Neuron (in vitro differentiated cells): ENCODE measurements at regions not wholly inside any gene's neighbourhood (a gene's known extent, or its start where the extent isn't known, plus 50 kb on each side); places are given as distances from the start of the nearest gene placed in this dataset.
"Not testable (repeated sequence)": the region's sequence is repeated elsewhere in the genome, so short reads cannot be mapped to it uniquely, and the experiment has no call there.

Experiments
- H2AFZ ChIP-seq: one replicate; pipeline ENCODE4 v1.6.1; 2013; ENCODE audit warnings: low read depth, mild to moderate bottlenecking, inconsistent platforms, low read length, moderate library complexity
- H3K27me3 ChIP-seq: one replicate; pipeline ENCODE4 v1.6.1; 2013; ENCODE audit warnings: low read length; ENCODE audit not compliant: insufficient read depth
- H3K36me3 ChIP-seq: one replicate; pipeline ENCODE4 v1.6.1; 2013; ENCODE audit warnings: low read length; ENCODE audit not compliant: insufficient read depth
- H3K4me1 ChIP-seq: one replicate; pipeline ENCODE4 v1.6.1; 2013; ENCODE audit warnings: low read length; ENCODE audit not compliant: insufficient read depth
- H3K4me3 ChIP-seq: 2 replicates; pipeline ENCODE4 v1.5.1; 2013; ENCODE audit warnings: mild to moderate bottlenecking, low read length, moderate library complexity
- H3K9me3 ChIP-seq: one replicate; pipeline ENCODE4 v1.6.1; 2013; ENCODE audit warnings: low read length

DNA sequence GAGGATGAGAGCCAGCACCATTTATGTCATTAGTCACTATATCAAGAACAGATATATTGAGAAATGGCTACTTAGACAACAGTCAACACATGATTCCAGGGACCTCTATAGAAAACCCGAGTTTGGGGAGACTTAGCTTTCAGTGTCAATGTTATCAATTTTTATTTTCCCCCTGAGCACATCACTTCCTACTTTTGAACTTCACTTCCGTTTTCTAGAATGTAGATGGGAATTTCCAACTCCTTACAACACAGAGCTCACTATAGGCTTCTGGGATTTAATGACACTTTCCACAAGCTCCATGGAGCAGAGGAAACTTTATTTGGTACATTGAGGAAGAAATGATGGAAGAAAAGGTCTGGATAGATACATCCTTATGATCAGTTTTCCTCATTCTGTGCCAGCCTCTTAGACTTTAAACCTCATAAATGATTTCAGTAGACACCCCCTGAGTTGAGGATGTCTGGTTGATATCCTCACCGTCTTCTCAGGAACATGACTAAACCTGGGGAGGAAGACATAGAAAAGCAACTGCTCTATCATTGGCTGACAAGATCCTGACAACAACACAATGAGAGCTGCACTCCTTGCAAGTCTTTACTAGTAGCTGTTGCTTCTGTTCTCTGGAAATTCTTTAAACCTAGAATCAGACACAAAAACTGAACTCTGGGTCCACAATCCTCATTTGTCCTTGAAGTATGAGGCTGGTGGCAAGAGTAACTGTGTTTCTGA, 449.4 kb upstream of the OR4E1 start:
- no peaks in the 10 kb centered on the region for H3K36me3 ChIP-seq
- no peak overlapping the region for H3K4me3 ChIP-seq
- H2AFZ ChIP-seq: peak overlapping the region; percentile 4
- H3K27me3 ChIP-seq: no peaks in the 10 kb centered on the region
- no peaks in the 10 kb centered on the region for H3K9me3 ChIP-seq
- H3K4me1 ChIP-seq: no peaks in the 10 kb centered on the region

DNA sequence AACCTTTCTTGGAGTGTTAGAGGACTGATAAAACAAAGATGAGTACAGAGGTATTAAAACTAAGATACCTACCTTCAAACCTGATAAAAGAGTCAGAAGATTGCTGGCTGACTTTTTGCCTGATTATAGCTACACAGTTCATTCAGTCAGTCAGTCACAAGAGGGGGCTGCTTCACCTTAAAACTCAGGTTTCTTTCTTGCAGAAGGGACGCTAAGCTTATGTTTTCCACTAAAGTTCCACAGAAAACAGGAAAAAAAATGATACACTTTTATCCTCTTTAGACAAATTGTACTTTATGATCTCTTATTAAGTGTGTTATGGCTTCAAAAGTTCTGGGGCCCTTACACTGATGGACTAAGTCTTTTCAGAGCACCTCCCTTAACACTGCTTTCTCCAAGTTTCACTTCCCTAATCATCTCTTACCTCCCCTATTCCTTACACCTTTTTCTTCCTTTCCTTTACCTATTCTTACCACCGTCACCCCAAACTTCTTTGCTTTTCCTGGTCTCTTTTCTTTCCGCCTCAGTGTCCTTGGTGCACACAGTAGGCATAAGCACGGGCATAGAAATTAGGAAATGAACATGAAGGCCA, 448.7 kb upstream of the OR4E1 start:
- H3K4me3 ChIP-seq: no peak overlapping the region

GRCh38 chr14:22118899-22119477, 445.4 kb upstream of the OR4E1 start:
- Histone ChIP-seq H2AFZ (no peak overlapping the region), H3K27me3 (no peaks in the 10 kb centered on the region), H3K36me3 (no peaks in the 10 kb centered on the region)

More for the DNA sequence above, 448.7 kb upstream of the OR4E1 start:
- Histone ChIP-seq H3K4me1 (no peaks in the 10 kb centered on the region), H2AFZ (peak overlapping the region; percentile 4), H3K9me3 (no peaks in the 10 kb centered on the region), H3K27me3 (no peaks in the 10 kb centered on the region), H3K36me3 (no peaks in the 10 kb centered on the region)

GRCh38 chr14:22113401-22113800, 439.8 kb upstream of the OR4E1 start:
- Histone ChIP-seq H3K9me3 (no peaks in the 10 kb centered on the region), H2AFZ (no peak overlapping the region), H3K27me3 (no peaks in the 10 kb centered on the region), H3K36me3 (no peaks in the 10 kb centered on the region), H3K4me1 (no peaks in the 10 kb centered on the region), H3K4me3 (no peak overlapping the region)

More at GRCh38 chr14:22118899-22119477, 445.4 kb upstream of the OR4E1 start:
- Histone ChIP-seq H3K4me3 (no peak overlapping the region), H3K9me3 (no peaks in the 10 kb centered on the region), H3K4me1 (no peaks in the 10 kb centered on the region)

GRCh38 chr14:22112004-22112403, 438.4 kb upstream of the OR4E1 start:
- H3K4me3 ChIP-seq: no peak overlapping the region
- H2AFZ ChIP-seq: no peak overlapping the region
- H3K36me3 ChIP-seq: no peaks in the 10 kb centered on the region
- H3K9me3 ChIP-seq: no peaks in the 10 kb centered on the region
- H3K27me3 ChIP-seq: no peaks in the 10 kb centered on the region
- no peaks in the 10 kb centered on the region for H3K4me1 ChIP-seq

- no peaks in the 10 kb centered on the region for H3K36me3 ChIP-seq
- no peak overlapping the region for H3K4me3 ChIP-seq
- H3K4me1 ChIP-seq: no peaks in the 10 kb centered on the region
- no peaks in the 10 kb centered on the region for H3K27me3 ChIP-seq
- H3K9me3 ChIP-seq: no peaks in the 10 kb centered on the region
- H2AFZ ChIP-seq: no peak overlapping the region
These were observed 434.1 kb upstream of the OR4E1 start for GRCh38 chr14:22107753-22108152.

GRCh38 chr14:22106700-22107697, 433.4 kb upstream of the OR4E1 start:
- H3K27me3 ChIP-seq: no peaks in the 10 kb centered on the region
- no peak overlapping the region for H2AFZ ChIP-seq
- no peaks in the 10 kb centered on the region for H3K36me3 ChIP-seq
- H3K9me3 ChIP-seq: no peaks in the 10 kb centered on the region
- no peaks in the 10 kb centered on the region for H3K4me1 ChIP-seq
- H3K4me3 ChIP-seq: no peak overlapping the region

DNA sequence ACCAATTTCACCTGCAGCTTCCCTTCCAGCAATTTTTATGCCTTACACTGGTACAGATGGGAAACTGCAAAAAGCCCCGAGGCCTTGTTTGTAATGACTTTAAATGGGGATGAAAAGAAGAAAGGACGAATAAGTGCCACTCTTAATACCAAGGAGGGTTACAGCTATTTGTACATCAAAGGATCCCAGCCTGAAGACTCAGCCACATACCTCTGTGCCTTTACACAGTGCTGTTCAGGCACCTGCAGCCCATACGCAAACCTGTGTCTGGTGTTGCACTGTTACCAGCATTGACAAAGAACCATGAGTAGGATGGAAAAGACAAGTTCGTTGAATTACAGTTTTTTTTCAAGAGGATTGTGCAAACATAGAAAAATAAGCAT, 432.0 kb upstream of the OR4E1 start:
- H3K36me3 ChIP-seq: no peaks in the 10 kb centered on the region
- H2AFZ ChIP-seq: no peak overlapping the region
- no peaks in the 10 kb centered on the region for H3K9me3 ChIP-seq
- H3K27me3 ChIP-seq: no peaks in the 10 kb centered on the region
- H3K4me1 ChIP-seq: no peaks in the 10 kb centered on the region
- H3K4me3 ChIP-seq: no peak overlapping the region

DNA sequence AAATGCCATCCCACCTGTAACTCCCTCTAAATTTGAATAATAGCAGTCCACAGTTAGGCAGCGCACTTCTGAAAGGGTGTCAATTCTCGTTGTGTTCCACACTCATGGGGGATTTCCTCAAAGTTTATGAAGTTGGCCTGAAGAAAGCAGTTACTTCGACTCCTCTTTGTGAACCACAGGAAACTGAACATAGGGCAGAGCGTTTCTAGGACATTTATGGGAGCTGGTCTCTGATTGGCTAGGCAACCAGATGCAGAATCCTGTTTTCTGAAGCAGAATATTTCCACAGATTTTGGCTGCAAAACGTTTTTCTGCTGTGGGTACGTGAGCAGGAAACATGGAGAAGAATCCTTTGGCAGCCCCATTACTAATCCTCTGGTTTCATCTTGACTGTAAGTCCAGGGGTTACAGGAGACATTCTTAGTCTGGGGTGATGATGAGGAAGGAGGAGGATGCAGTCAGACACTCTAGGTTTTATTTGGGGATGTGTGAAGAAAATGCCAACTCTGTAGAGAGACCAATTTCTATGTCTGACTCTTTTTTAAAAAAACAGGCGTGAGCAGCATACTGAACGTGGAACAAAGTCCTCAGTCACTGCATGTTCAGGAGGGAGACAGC, 431.5 kb upstream of the OR4E1 start:
- Histone ChIP-seq H2AFZ (no peak overlapping the region), H3K4me1 (no peaks in the 10 kb centered on the region), H3K27me3 (no peaks in the 10 kb centered on the region), H3K36me3 (no peaks in the 10 kb centered on the region), H3K4me3 (no peak overlapping the region), H3K9me3 (no peaks in the 10 kb centered on the region)

- H3K27me3 ChIP-seq, H2AFZ ChIP-seq, H3K4me1 ChIP-seq, H3K4me3 ChIP-seq, H3K36me3 ChIP-seq, H3K9me3 ChIP-seq: not testable (repeated sequence)
These were observed 427.1 kb upstream of the OR4E1 start for GRCh38 chr14:22100764-22101120.

DNA sequence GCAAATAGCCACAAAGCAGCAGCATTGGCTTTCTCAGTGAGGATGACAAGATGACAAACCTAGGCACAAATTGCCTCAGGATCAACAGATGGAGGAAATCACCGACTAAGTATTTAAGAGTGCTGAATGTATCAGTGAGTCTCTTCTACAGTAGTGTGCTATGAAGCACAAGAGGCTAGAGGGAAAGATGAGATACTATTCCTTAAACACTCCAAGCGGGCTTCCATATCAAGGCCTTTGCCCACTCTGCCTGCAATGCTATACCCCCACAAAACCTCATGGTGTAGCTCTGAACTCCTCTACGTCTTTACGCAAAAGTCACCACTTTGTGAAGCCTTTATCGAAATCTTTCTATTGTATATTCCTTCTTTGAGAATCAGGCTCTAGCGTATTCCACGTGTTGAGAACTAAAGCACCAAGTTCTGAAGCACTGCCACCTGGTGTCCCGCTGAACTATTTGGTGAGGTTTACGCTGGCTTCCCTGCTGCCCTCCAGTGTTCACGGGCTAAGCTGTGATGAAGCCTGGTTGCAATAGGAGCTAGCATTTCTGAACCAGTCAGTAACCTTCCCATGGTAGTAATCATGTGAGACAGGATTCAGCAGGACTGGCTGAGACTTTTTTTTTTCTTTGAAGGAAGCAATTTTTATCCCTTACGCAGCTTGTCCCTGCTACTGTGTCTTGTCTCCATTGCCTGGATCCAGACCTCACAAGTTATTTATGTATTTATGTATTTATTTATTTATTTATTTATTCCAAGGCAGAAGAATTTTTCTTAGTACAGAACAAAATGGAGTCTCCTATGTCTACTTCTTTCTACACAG, 426.5 kb upstream of the OR4E1 start:
- Histone ChIP-seq H3K4me3 (no peak overlapping the region), H3K27me3 (no peaks in the 10 kb centered on the region), H3K36me3 (no peaks in the 10 kb centered on the region), H3K4me1 (no peaks in the 10 kb centered on the region), H3K9me3 (no peaks in the 10 kb centered on the region), H2AFZ (no peak overlapping the region)

GRCh38 chr14:22098435-22098834, 424.8 kb upstream of the OR4E1 start:
- H2AFZ ChIP-seq: no peak overlapping the region
- H3K9me3 ChIP-seq: no peaks in the 10 kb centered on the region
- H3K4me3 ChIP-seq: no peak overlapping the region
- no peaks in the 10 kb centered on the region for H3K36me3 ChIP-seq
- H3K4me1 ChIP-seq: no peaks in the 10 kb centered on the region
- no peaks in the 10 kb centered on the region for H3K27me3 ChIP-seq
